ENCODE measurements at regions not wholly inside any gene's neighbourhood (a gene's known extent, or its start where the extent isn't known, plus 50 kb on each side); places are given as distances from the start of the nearest gene placed in this dataset.

DNA sequence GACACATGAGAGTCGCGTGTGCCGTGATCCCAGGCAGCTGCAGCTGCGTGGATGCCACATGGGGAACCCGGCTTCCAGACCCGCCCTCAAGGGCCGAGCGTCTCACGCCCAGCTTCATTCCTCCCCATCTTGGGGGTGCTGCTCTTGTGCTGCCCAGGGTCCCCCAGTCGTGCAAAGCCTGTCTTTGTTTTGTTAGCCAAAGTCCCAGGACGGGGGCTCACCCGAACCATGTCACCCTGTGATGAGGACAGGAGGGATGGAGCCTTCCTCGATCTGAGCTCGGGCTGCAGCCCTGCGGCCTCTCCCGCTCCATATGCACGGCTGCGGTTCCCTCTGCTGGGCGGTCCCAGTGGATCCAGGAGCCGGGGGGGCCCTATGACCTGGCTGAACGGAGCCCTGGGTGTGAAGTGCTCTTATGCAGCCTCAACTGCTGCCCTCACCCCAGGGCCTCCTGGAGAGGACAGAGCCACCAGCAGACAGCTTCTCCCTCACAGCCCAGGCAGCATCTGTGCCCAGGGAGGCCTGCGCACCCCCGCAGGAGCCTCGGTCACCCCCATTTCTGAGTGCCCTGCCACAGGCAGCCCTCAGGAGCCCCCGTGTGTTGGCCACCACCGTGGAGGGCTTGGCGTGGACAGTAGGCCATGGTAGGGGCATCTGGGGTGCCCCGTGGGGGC, 99.0 kb upstream of the CTDP1 start:
- TF ChIP-seq POLR2A (IDR thresholded peaks at IDR 0.05): no peak
- no peak for TF ChIP-seq CTCF (IDR thresholded peaks at IDR 0.05)
- no peak for TF ChIP-seq POLR2AphosphoS5 (IDR thresholded peaks at IDR 0.05)

Data from suprapubic skin (tissue), 4 donors.